H1 (cell line): ENCODE measurements at regions not wholly inside any gene's neighbourhood (a gene's known extent, or its start where the extent isn't known, plus 50 kb on each side); places are given as distances from the start of the nearest gene placed in this dataset.
A peak's percentile ranks its signal among the peaks of the same experiment; 100 is the strongest.

Source experiments
- CTCF ChIA-PET: fragments of 300-600 bp; sonication (Branson Sonifier 250); formaldehyde crosslinking; loops from one replicate; lab custom pipeline; 2021; ENCODE audit not compliant: partially characterized antibody; lab: Charles Lee
- POLR2A ChIA-PET: fragments of 300-600 bp; sonication (Branson Sonifier 250); formaldehyde crosslinking; loops from one replicate; lab custom pipeline; 2021; ENCODE audit warnings: inconsistent platforms; ENCODE audit not compliant: partially characterized antibody; lab: Charles Lee
- DNase-seq, 2 experiments: peaks; one replicate each; pipeline versions ENCODE4 v3.0.0 to v3.0.0-alpha.2; 2010 to 2022; ENCODE audit warnings: low spot score in 2 of 2, low read depth in 1 of 2, mixed read lengths in 1 of 2
- FAIRE-seq: peaks from 2 replicates; lab custom pipeline; 2011; peaks lifted over from hg19 to GRCh38; lab: Jason Lieb, UNC
- H2AFZ ChIP-seq: 2 replicates; pipeline ENCODE4 v1.8.1; 2012; ENCODE audit warnings: low read length, inconsistent platforms
- H2AK5ac ChIP-seq: 2 replicates; pipeline ENCODE4 v1.6.1; 2013; ENCODE audit warnings: low read depth, low read length
- H2BK120ac ChIP-seq: replicated peaks from 2 replicates; pipeline ENCODE3; 2013; ENCODE audit warnings: low read depth, low read length, inconsistent platforms
- H2BK12ac ChIP-seq: 2 replicates; pipeline ENCODE4 v1.6.1; 2013; ENCODE audit warnings: low read depth, low read length
- H2BK15ac ChIP-seq: 2 replicates; pipeline ENCODE4 v1.6.1; 2013; ENCODE audit warnings: low read length
- H2BK20ac ChIP-seq: 2 replicates; pipeline ENCODE4 v1.6.1; 2013; ENCODE audit warnings: low read length
- H2BK5ac ChIP-seq: 2 replicates; pipeline ENCODE4 v1.6.1; 2013; ENCODE audit warnings: low read depth, low read length
- H3K14ac ChIP-seq: 2 replicates; pipeline ENCODE4 v1.6.1; 2013; ENCODE audit warnings: inconsistent platforms; ENCODE audit not compliant: insufficient read length
- H3K18ac ChIP-seq: 2 replicates; pipeline ENCODE4 v1.6.1; 2013; ENCODE audit warnings: low read length; ENCODE audit errors: extremely low read depth
- H3K23ac ChIP-seq: 2 replicates; pipeline ENCODE4 v1.6.1; 2013; ENCODE audit warnings: inconsistent platforms; ENCODE audit not compliant: insufficient read length
- H3K23me2 ChIP-seq: 2 replicates; pipeline ENCODE4 v1.6.1; 2013; ENCODE audit warnings: low read depth, low read length
- H3K27ac ChIP-seq: 2 replicates; pipeline ENCODE4 v1.6.1; 2011; ENCODE audit warnings: low read depth, low read length, inconsistent platforms
- H3K27me3 ChIP-seq, 4 experiments: replicated peaks in 1 of 4; 1 replicate in 1 of 4; 2 replicates in 3 of 4; pipeline versions ENCODE4 v1.6.1 to v1.8.1; 2011 to 2013; ENCODE audit warnings: low read length in 3 of 4, mild to moderate bottlenecking in 3 of 4, inconsistent platforms in 2 of 4, mixed read lengths in 2 of 4, moderate library complexity in 1 of 4; ENCODE audit not compliant: control insufficient read depth in 3 of 4, insufficient read depth in 3 of 4; ENCODE audit errors: extremely low read depth in 1 of 4
- H3K36me3 ChIP-seq, 4 experiments: 2 replicates each; pipeline versions ENCODE4 v1.6.1 to v1.8.1; 2011 to 2013; ENCODE audit warnings: mild to moderate bottlenecking in 4 of 4, low read length in 3 of 4, moderate library complexity in 2 of 4, control low read depth in 1 of 4, inconsistent platforms in 1 of 4; ENCODE audit not compliant: insufficient read depth in 4 of 4, control insufficient read depth in 2 of 4
- H3K4ac ChIP-seq: replicated peaks from 2 replicates; pipeline ENCODE3; 2013; ENCODE audit warnings: low read length, low read depth, mixed read lengths, inconsistent platforms; ENCODE audit not compliant: insufficient read length
- H3K4me1 ChIP-seq, 4 experiments: replicated peaks in 1 of 4; 1 replicate in 1 of 4; 2 replicates in 3 of 4; pipeline versions ENCODE4 v1.6.1 to v1.8.1; 2011 to 2013; ENCODE audit warnings: low read length in 3 of 4, inconsistent platforms in 2 of 4, mixed read lengths in 1 of 4; ENCODE audit not compliant: insufficient read depth in 4 of 4, control insufficient read depth in 3 of 4
- H3K4me2 ChIP-seq, 2 experiments: 2 replicates each; pipeline versions ENCODE4 v1.6.1 to v1.8.1; 2011 to 2013; ENCODE audit warnings: low read depth in 2 of 2, low read length in 2 of 2, control low read depth in 1 of 2, inconsistent platforms in 1 of 2, mild to moderate bottlenecking in 1 of 2; ENCODE audit not compliant: insufficient read depth in 1 of 2
- H3K4me3 ChIP-seq, 4 experiments: fragments of 200-600, 300-600 bp in 1 of 4; sonication (generic), shearing (Covaris generic), sonication (Bioruptor Twin) in 1 of 4; 2 replicates each; pipeline versions ENCODE4 v1.5.1 to v1.8.1; 2011 to 2016; ENCODE audit warnings: low read length in 4 of 4, low read depth in 3 of 4, control low read depth in 2 of 4, inconsistent platforms in 2 of 4, mild to moderate bottlenecking in 2 of 4, mixed read lengths in 1 of 4, moderate library complexity in 1 of 4; ENCODE audit not compliant: insufficient read depth in 2 of 4; ENCODE audit errors: extremely low read depth in 1 of 4
- H3K56ac ChIP-seq: replicated peaks from 2 replicates; pipeline ENCODE3; 2013; ENCODE audit warnings: low read depth, mild to moderate bottlenecking, mixed read lengths, low read length, inconsistent platforms; ENCODE audit not compliant: insufficient read length
- H3K79me1 ChIP-seq: 2 replicates; pipeline ENCODE4 v1.6.1; 2013; ENCODE audit warnings: low read depth, low read length, control low read depth
- H3K79me2 ChIP-seq, 2 experiments: 2 replicates each; pipeline versions ENCODE4 v1.6.1 to v1.8.1; 2012 to 2013; ENCODE audit warnings: low read length in 2 of 2, mild to moderate bottlenecking in 2 of 2, inconsistent platforms in 1 of 2; ENCODE audit not compliant: insufficient read depth in 2 of 2, control insufficient read depth in 1 of 2
- H3K9ac ChIP-seq, 4 experiments: replicated peaks in 1 of 4; 1 replicate in 1 of 4; 2 replicates in 3 of 4; pipeline versions ENCODE4 v1.6.1 to v1.8.1; 2011 to 2013; ENCODE audit warnings: low read depth in 3 of 4, low read length in 3 of 4, control low read depth in 2 of 4, mild to moderate bottlenecking in 2 of 4, moderate library complexity in 2 of 4, inconsistent platforms in 1 of 4; ENCODE audit errors: extremely low read depth in 1 of 4
- H3K9me3 ChIP-seq, 2 experiments: 2 replicates each; pipeline versions ENCODE4 v1.6.1 to v1.8.1; 2012 to 2013; ENCODE audit warnings: mild to moderate bottlenecking in 2 of 2, moderate library complexity in 2 of 2, control low read depth in 1 of 2, inconsistent platforms in 1 of 2, low read depth in 1 of 2, low read length in 1 of 2, mixed read lengths in 1 of 2; ENCODE audit not compliant: insufficient read depth in 2 of 2
- H4K20me1 ChIP-seq, 2 experiments: replicated peaks in 1 of 2; 2 replicates each; pipeline versions ENCODE3 to v1.8.1; 2011 to 2013; ENCODE audit warnings: inconsistent platforms in 2 of 2, low read length in 2 of 2, mild to moderate bottlenecking in 1 of 2; ENCODE audit not compliant: insufficient read depth in 2 of 2, control insufficient read depth in 1 of 2
- H4K5ac ChIP-seq: 2 replicates; pipeline ENCODE4 v1.6.1; 2013; ENCODE audit warnings: low read length, low read depth, mixed read lengths, inconsistent platforms; ENCODE audit not compliant: insufficient read length
- H4K8ac ChIP-seq: 2 replicates; pipeline ENCODE4 v1.8.0; 2013; ENCODE audit warnings: mild to moderate bottlenecking, moderate library complexity, low read length, inconsistent platforms; ENCODE audit not compliant: insufficient read depth; ENCODE audit errors: extremely low read depth
- H4K91ac ChIP-seq: replicated peaks from 2 replicates; pipeline ENCODE3; 2013; ENCODE audit warnings: low read length, mixed read lengths, inconsistent platforms; ENCODE audit not compliant: insufficient read length
- ASH2L ChIP-seq: fragments of 200-600, 300-600 bp; sonication (generic); IDR thresholded peaks from one replicate; pipeline ENCODE4 v1.7.1; 2017; ENCODE audit warnings: low read length
- EP300 ChIP-seq, 2 experiments: IDR thresholded peaks; 1 replicate in 1 of 2; 2 replicates in 1 of 2; pipeline ENCODE4 v1.6.1; 2011 to 2012; ENCODE audit warnings: low read depth in 2 of 2, low read length in 2 of 2, mild to moderate bottlenecking in 2 of 2, borderline replicate concordance in 1 of 2, inconsistent platforms in 1 of 2, moderate library complexity in 1 of 2
- JUND ChIP-seq: IDR thresholded peaks from 2 replicates; pipeline ENCODE4 v1.6.1; 2011; ENCODE audit warnings: mild to moderate bottlenecking, improper control_type of control experiment, low read length
- NRF1 ChIP-seq: IDR thresholded peaks from 2 replicates; pipeline ENCODE4 v1.6.1; 2011; ENCODE audit warnings: mild to moderate bottlenecking, low read depth, low read length, improper control_type of control experiment
- RNF2 ChIP-seq: fragments of 200-900, 300-1000 bp; sonication (generic); IDR thresholded peaks from 2 replicates; pipeline ENCODE4 v1.7.1; 2016; ENCODE audit warnings: borderline replicate concordance, low read depth, mild to moderate bottlenecking, antibody characterized with exemption, low read length; ENCODE audit not compliant: poor library complexity, severe bottlenecking; ENCODE audit errors: missing control alignments
- WGBS, 2 experiments: shearing (Covaris generic) in 1 of 2; methylation state at CpG; one replicate each; pipeline versions ENCODE4 v1.1.6 to v1.1.7; 2013 to 2015; ENCODE audit warnings: low lambda C conversion rate in 2 of 2, mixed read lengths in 2 of 2, inconsistent platforms in 1 of 2, low coverage in 1 of 2, missing lambda C conversion rate in 1 of 2; ENCODE audit not compliant: insufficient replicate concordance in 2 of 2, insufficient coverage in 1 of 2, insufficient read length in 1 of 2; ENCODE audit errors: extremely low coverage in 1 of 2, missing lambda C conversion rate in 1 of 2; 5-methylcytosine and 5-hydroxymethylcytosine counted together
- TF ChIP-seq, protein P1 (sequence below): IDR thresholded peaks from 2 replicates; pipeline ENCODE4 v1.6.1; 2012; ENCODE audit warnings: low read length, inconsistent platforms
- TF ChIP-seq, protein P2 (sequence below): IDR thresholded peaks from 2 replicates; pipeline ENCODE4 v1.6.1; 2012; ENCODE audit warnings: inconsistent platforms
- TF ChIP-seq, protein P3 (sequence below), 3 experiments: IDR thresholded peaks; 1 replicate in 2 of 3; 2 replicates in 1 of 3; pipeline versions ENCODE4 v1.5.1 to v1.6.1; 2011; ENCODE audit warnings: low read length in 3 of 3, mild to moderate bottlenecking in 3 of 3, inconsistent platforms in 2 of 3, low read depth in 1 of 3, moderate library complexity in 1 of 3; ENCODE audit not compliant: insufficient read depth in 1 of 3; ENCODE audit errors: control extremely low read depth in 1 of 3

DNA sequence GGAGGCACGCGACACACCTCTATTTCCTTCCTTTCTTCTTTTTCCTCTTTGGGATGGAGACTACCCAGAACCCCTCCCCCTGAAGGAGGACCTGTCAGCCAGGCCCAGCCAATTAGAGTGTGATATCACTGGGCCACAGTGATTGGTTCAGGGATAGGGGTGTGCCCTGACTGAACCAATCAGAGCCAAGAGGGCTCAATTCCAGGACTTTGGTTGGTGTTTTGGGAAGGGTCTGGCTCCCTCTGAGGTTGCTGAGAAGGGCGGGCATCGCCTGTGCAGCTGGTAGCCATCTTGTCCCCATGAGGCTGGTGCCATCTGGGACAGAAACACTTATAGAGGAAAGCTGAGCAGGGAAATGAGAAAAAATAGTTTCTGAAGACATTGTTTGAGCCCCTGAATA lies 71.4 kb downstream of the CHST1 start:
- no peak overlapping the region for H3K56ac ChIP-seq
- ChIA-PET POLR2A (interaction anchor here (0.6 kb wide), 1 partner anchor 8 kb away, joined by 3 read pairs; no protein-coding TSS in a partner anchor), CTCF (interaction anchor here (1.5 kb wide), 1 partner anchor 61 kb away, joined by 4 read pairs; no protein-coding TSS in a partner anchor)
- no peaks in the 10 kb centered on the region for H3K79me2 ChIP-seq
- no peaks in the 10 kb centered on the region for H3K79me1 ChIP-seq
- no peak overlapping the region for H3K4ac ChIP-seq
- H3K14ac ChIP-seq = no peak overlapping the region
- no peak overlapping the region for H4K91ac ChIP-seq
- no peak overlapping the region for H3K4me3 ChIP-seq
- no peaks in the 10 kb centered on the region for H3K9me3 ChIP-seq
- DNase-seq (no peak), FAIRE-seq (no peak)
- no peak overlapping the region for H2BK20ac ChIP-seq
- H3K18ac ChIP-seq = no peak overlapping the region
- no peak overlapping the region for H2AK5ac ChIP-seq
- no peak overlapping the region for H4K5ac ChIP-seq
- no peak overlapping the region for H4K8ac ChIP-seq
- no peak overlapping the region for H3K9ac ChIP-seq
- H3K23me2 ChIP-seq = no peaks in the 10 kb centered on the region
- no peak overlapping the region for H2BK12ac ChIP-seq
- no peak overlapping the region for H2AFZ ChIP-seq
- H3K36me3 ChIP-seq = no peaks in the 10 kb centered on the region
- no peak overlapping the region for H3K4me2 ChIP-seq
- no peak overlapping the region for H2BK5ac ChIP-seq
- H3K4me1 ChIP-seq = no peaks in the 10 kb centered on the region
- no peak overlapping the region for H3K23ac ChIP-seq
- no peaks in the 10 kb centered on the region for H3K27me3 ChIP-seq
- 83% methylated on average over 4 of the region's 4 CpGs; no CpG with 5 or more reads in 1 of the 2 experiments for WGBS, 2 experiments
- no peak overlapping the region for H2BK120ac ChIP-seq
- no peak overlapping the region for H3K27ac ChIP-seq
- no peak overlapping the region for H2BK15ac ChIP-seq
- no peaks in the 10 kb centered on the region for H4K20me1 ChIP-seq
- TF ChIP-seq, protein P1, sequence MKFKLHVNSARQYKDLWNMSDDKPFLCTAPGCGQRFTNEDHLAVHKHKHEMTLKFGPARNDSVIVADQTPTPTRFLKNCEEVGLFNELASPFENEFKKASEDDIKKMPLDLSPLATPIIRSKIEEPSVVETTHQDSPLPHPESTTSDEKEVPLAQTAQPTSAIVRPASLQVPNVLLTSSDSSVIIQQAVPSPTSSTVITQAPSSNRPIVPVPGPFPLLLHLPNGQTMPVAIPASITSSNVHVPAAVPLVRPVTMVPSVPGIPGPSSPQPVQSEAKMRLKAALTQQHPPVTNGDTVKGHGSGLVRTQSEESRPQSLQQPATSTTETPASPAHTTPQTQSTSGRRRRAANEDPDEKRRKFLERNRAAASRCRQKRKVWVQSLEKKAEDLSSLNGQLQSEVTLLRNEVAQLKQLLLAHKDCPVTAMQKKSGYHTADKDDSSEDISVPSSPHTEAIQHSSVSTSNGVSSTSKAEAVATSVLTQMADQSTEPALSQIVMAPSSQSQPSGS = no peak
- TF ChIP-seq, protein P2, sequence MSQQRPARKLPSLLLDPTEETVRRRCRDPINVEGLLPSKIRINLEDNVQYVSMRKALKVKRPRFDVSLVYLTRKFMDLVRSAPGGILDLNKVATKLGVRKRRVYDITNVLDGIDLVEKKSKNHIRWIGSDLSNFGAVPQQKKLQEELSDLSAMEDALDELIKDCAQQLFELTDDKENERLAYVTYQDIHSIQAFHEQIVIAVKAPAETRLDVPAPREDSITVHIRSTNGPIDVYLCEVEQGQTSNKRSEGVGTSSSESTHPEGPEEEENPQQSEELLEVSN = peak; percentile 45; the same call in 1 of the 2 replicates
- TF ChIP-seq EP300 (IDR thresholded peaks at IDR 0.05; ENCODE audit: borderline replicate concordance in 1 of 2, low read depth in 2 of 2, low read length in 2 of 2) = no peak
- TF ChIP-seq, protein P3, sequence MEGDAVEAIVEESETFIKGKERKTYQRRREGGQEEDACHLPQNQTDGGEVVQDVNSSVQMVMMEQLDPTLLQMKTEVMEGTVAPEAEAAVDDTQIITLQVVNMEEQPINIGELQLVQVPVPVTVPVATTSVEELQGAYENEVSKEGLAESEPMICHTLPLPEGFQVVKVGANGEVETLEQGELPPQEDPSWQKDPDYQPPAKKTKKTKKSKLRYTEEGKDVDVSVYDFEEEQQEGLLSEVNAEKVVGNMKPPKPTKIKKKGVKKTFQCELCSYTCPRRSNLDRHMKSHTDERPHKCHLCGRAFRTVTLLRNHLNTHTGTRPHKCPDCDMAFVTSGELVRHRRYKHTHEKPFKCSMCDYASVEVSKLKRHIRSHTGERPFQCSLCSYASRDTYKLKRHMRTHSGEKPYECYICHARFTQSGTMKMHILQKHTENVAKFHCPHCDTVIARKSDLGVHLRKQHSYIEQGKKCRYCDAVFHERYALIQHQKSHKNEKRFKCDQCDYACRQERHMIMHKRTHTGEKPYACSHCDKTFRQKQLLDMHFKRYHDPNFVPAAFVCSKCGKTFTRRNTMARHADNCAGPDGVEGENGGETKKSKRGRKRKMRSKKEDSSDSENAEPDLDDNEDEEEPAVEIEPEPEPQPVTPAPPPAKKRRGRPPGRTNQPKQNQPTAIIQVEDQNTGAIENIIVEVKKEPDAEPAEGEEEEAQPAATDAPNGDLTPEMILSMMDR (IDR thresholded peaks at IDR 0.05; ENCODE audit: control extremely low read depth in 1 of 3, insufficient read depth in 1 of 3, low read depth in 1 of 3, low read length in 3 of 3) = no peak
- TF ChIP-seq JUND = no peak
- TF ChIP-seq NRF1 = no peak
- TF ChIP-seq ASH2L = no peak
- TF ChIP-seq RNF2 = no peak
